Mesenchymal stem cell (in vitro differentiated cells and primary cell): ENCODE measurements at regions not wholly inside any gene's neighbourhood (a gene's known extent, or its start where the extent isn't known, plus 50 kb on each side); places are given as distances from the start of the nearest gene placed in this dataset.

Source experiments
- DNase-seq: peaks from one replicate; pipeline ENCODE4 v3.0.0-alpha.2; 2013
- H2AFZ ChIP-seq: one replicate; pipeline ENCODE4 v1.6.1; 2013; ENCODE audit warnings: low read depth, mild to moderate bottlenecking, control low read depth, inconsistent platforms, low read length, moderate library complexity
- H2AK5ac ChIP-seq: 2 replicates; pipeline ENCODE4 v1.6.1; 2013; ENCODE audit warnings: low read length, moderate library complexity, mild to moderate bottlenecking, inconsistent platforms; ENCODE audit not compliant: severe bottlenecking
- H2BK120ac ChIP-seq: one replicate; pipeline ENCODE4 v1.6.1; 2013; ENCODE audit warnings: low read depth, mild to moderate bottlenecking, inconsistent platforms, low read length, moderate library complexity
- H2BK12ac ChIP-seq, 2 experiments: one replicate each; pipeline ENCODE4 v1.6.1; 2013; ENCODE audit warnings: inconsistent platforms in 2 of 2, low read length in 2 of 2, mild to moderate bottlenecking in 2 of 2, moderate library complexity in 2 of 2, control low read depth in 1 of 2
- H2BK15ac ChIP-seq: one replicate; pipeline ENCODE4 v1.6.1; 2013; ENCODE audit warnings: mild to moderate bottlenecking, low read depth, inconsistent platforms; ENCODE audit not compliant: poor library complexity, severe bottlenecking
- H2BK5ac ChIP-seq: 2 replicates; pipeline ENCODE4 v1.6.1; 2013; ENCODE audit warnings: low read depth, mild to moderate bottlenecking, low read length, control low read depth, inconsistent platforms; ENCODE audit not compliant: poor library complexity, severe bottlenecking
- H3K14ac ChIP-seq, 2 experiments: one replicate each; pipeline ENCODE4 v1.6.1; 2013; ENCODE audit warnings: inconsistent platforms in 2 of 2, low read length in 2 of 2, control low read depth in 1 of 2, mild to moderate bottlenecking in 1 of 2, moderate library complexity in 1 of 2
- H3K18ac ChIP-seq, 2 experiments: one replicate each; pipeline ENCODE4 v1.6.1; 2013; ENCODE audit warnings: inconsistent platforms in 2 of 2, low read length in 2 of 2, control low read depth in 1 of 2, low read depth in 1 of 2, mild to moderate bottlenecking in 1 of 2
- H3K23ac ChIP-seq, 2 experiments: one replicate each; pipeline ENCODE4 v1.6.1; 2013; ENCODE audit warnings: inconsistent platforms in 2 of 2, low read length in 2 of 2, mild to moderate bottlenecking in 2 of 2, moderate library complexity in 2 of 2, control low read depth in 1 of 2
- H3K27ac ChIP-seq: 2 replicates; pipeline ENCODE4 v1.5.1; 2013; ENCODE audit warnings: mild to moderate bottlenecking, moderate library complexity, low read length, control low read depth, inconsistent platforms; ENCODE audit not compliant: poor library complexity, severe bottlenecking
- H3K27me3 ChIP-seq, 2 experiments: 2 replicates each; pipeline versions ENCODE4 v1.6.1 to v1.7.0; 2013; ENCODE audit warnings: low read length in 2 of 2, mild to moderate bottlenecking in 2 of 2, moderate library complexity in 2 of 2, control low read depth in 1 of 2, inconsistent platforms in 1 of 2; ENCODE audit not compliant: control insufficient read depth in 1 of 2, insufficient read depth in 1 of 2
- H3K36me3 ChIP-seq, 2 experiments: 2 replicates each; pipeline versions ENCODE4 v1.6.1 to v1.7.0; 2013; ENCODE audit warnings: low read length in 2 of 2, control low read depth in 1 of 2, inconsistent platforms in 1 of 2, low read depth in 1 of 2, mild to moderate bottlenecking in 1 of 2; ENCODE audit not compliant: insufficient read depth in 2 of 2, control insufficient read depth in 1 of 2
- H3K4ac ChIP-seq, 2 experiments: one replicate each; pipeline ENCODE4 v1.6.1; 2013; ENCODE audit warnings: inconsistent platforms in 2 of 2, low read length in 2 of 2, mild to moderate bottlenecking in 2 of 2, moderate library complexity in 2 of 2, control low read depth in 1 of 2, low read depth in 1 of 2
- H3K4me1 ChIP-seq: 2 replicates; pipeline ENCODE4 v1.6.1; 2013; ENCODE audit warnings: low read depth, low read length, control low read depth; ENCODE audit not compliant: control insufficient read depth, insufficient read depth
- H3K4me2 ChIP-seq: 2 replicates; pipeline ENCODE4 v1.6.1; 2013; ENCODE audit warnings: low read length, mild to moderate bottlenecking, inconsistent platforms; ENCODE audit not compliant: poor library complexity, severe bottlenecking
- H3K4me3 ChIP-seq, 2 experiments: 2 replicates each; pipeline versions ENCODE4 v1.5.1 to v1.7.0; 2013; ENCODE audit warnings: low read length in 2 of 2, mild to moderate bottlenecking in 2 of 2, control low read depth in 1 of 2, low read depth in 1 of 2; ENCODE audit not compliant: insufficient read depth in 1 of 2
- H3K79me1 ChIP-seq: replicated peaks from 2 replicates; pipeline ENCODE4 v1.6.1; 2013; ENCODE audit warnings: mild to moderate bottlenecking, control low read depth, low read length, inconsistent platforms; ENCODE audit not compliant: poor library complexity, severe bottlenecking
- H3K9ac ChIP-seq: 2 replicates; pipeline ENCODE4 v1.7.0; 2013; ENCODE audit warnings: mild to moderate bottlenecking, low read length, moderate library complexity
- H3K9me3 ChIP-seq: 2 replicates; pipeline ENCODE4 v1.7.0; 2013; ENCODE audit warnings: mild to moderate bottlenecking, low read length; ENCODE audit not compliant: control insufficient read depth
- H4K8ac ChIP-seq: one replicate; pipeline ENCODE4 v1.6.1; 2013; ENCODE audit warnings: inconsistent platforms, mild to moderate bottlenecking, low read length, moderate library complexity
- H4K91ac ChIP-seq: one replicate; pipeline ENCODE4 v1.6.1; 2013; ENCODE audit warnings: mild to moderate bottlenecking, low read length, inconsistent platforms
- WGBS: methylation state at CpG from one replicate; pipeline ENCODE4 v1.1.7; 2013; ENCODE audit warnings: mixed read lengths; 5-methylcytosine and 5-hydroxymethylcytosine counted together

DNA sequence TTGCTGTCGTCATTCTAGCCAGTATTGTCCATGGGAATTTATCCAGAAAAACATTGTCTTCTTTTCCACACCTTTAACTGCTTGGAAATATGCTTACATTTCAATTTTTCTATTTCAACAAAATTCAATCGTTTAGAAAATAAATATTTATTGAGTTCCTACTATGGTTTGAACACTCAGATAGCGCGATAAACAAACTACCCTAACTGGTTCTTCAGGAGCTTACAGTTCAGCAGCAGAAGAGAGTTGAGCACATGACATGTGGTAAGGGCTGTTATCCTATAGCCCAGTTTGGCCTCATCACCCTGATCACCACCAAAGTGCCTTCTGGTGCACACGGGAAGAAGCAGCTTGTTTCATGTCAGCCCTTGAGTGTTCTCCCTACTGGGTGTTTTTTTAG is 375.2 kb upstream of the SMIM21 start:
- no peak for DNase-seq
- Histone ChIP-seq H2BK12ac (no peak overlapping the region), H2AK5ac (no peak overlapping the region), H3K27me3 (no peaks in the 10 kb centered on the region), H3K4me3 (no peak overlapping the region), H2AFZ (no peak overlapping the region), H3K27ac (no peak overlapping the region), H3K36me3 (no peaks in the 10 kb centered on the region), H3K79me1 (no peaks in the 10 kb centered on the region), H2BK120ac (no peak overlapping the region), H3K4me1 (peaks cover 7% of the 10 kb centered on the region), H4K91ac (no peak overlapping the region), H2BK5ac (no peak overlapping the region), H4K8ac (no peak overlapping the region), H3K23ac (no peak overlapping the region), H3K4ac (no peak overlapping the region), H3K14ac (peak overlapping the region in 1 of 2 experiments; percentile 20), H2BK15ac (no peak overlapping the region), H3K4me2 (no peak overlapping the region), H3K18ac (no peak overlapping the region), H3K9me3 (peaks cover 2% of the 10 kb centered on the region), H3K9ac (no peak overlapping the region)
- WGBS, result 94% methylated on average over 5 of the region's 5 CpGs

DNA sequence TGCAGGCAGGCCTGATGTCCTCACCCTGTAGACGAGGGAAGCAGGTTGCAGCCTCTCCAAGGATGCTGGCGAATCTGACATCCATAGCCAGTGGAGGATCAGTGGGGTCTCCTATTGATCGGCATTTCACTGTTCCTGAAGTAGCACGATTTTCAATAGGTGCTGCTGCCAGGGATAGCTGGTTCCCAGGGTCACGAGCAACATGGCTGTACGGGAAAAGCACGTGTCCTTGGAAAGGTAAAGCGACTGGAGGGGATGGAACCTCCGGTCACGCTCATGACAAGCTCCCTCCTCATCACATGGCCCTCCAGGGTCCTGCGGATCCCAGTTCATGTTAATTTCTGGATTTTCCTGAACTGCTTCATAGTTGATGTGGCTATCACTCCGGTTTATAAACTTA is 373.7 kb upstream of the SMIM21 start:
- no peak overlapping the region for H4K8ac ChIP-seq
- H3K27me3 ChIP-seq, result no peaks in the 10 kb centered on the region
- no peak overlapping the region for H3K4me2 ChIP-seq
- H3K27ac ChIP-seq, result no peak overlapping the region
- no peak overlapping the region for H3K14ac ChIP-seq
- no peak overlapping the region for H2BK15ac ChIP-seq
- H3K4ac ChIP-seq, result no peak overlapping the region
- no peak overlapping the region for H3K9ac ChIP-seq
- no peak for DNase-seq
- no peak overlapping the region for H2BK120ac ChIP-seq
- H3K18ac ChIP-seq, result no peak overlapping the region
- no peak overlapping the region for H3K23ac ChIP-seq
- no peaks in the 10 kb centered on the region for H3K36me3 ChIP-seq
- H3K79me1 ChIP-seq, result no peaks in the 10 kb centered on the region
- no peak overlapping the region for H2AK5ac ChIP-seq
- H2BK12ac ChIP-seq, result peak overlapping the region in 1 of 2 experiments; percentile 31
- H3K4me3 ChIP-seq, result no peak overlapping the region
- H3K4me1 ChIP-seq, result peaks cover 7% of the 10 kb centered on the region
- no peak overlapping the region for H2BK5ac ChIP-seq
- no peak overlapping the region for H4K91ac ChIP-seq
- WGBS, result 98% methylated on average over 11 of the region's 12 CpGs
- peaks cover 7% of the 10 kb centered on the region for H3K9me3 ChIP-seq
- H2AFZ ChIP-seq, result no peak overlapping the region

DNA sequence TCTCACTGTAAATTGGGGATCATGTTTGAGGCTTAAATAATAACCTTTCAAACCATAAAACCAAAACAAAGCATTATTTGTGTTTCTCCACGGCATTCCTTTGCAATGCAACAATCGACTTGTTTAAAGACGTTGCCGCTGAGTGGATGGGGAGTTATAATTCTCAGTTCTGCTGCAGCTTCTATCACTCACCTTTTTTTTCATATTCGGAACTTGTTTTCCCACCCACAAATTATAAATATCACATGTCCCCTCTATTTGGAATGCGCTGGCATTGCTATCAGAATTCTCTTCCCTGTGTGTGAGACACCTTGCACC is 372.8 kb upstream of the SMIM21 start:
- no peak overlapping the region for H3K4me3 ChIP-seq
- H4K8ac ChIP-seq, result no peak overlapping the region
- no peaks in the 10 kb centered on the region for H3K27me3 ChIP-seq
- no peaks in the 10 kb centered on the region for H3K36me3 ChIP-seq
- H3K4me2 ChIP-seq, result no peak overlapping the region
- H4K91ac ChIP-seq, result no peak overlapping the region
- H3K27ac ChIP-seq, result peak overlapping the region; percentile 9
- no peak overlapping the region for H2AFZ ChIP-seq
- no peak overlapping the region for H3K9ac ChIP-seq
- no peaks in the 10 kb centered on the region for H3K79me1 ChIP-seq
- no peak overlapping the region for H2AK5ac ChIP-seq
- H3K14ac ChIP-seq, result no peak overlapping the region
- H2BK12ac ChIP-seq, result no peak overlapping the region
- no peak overlapping the region for H2BK5ac ChIP-seq
- H3K4me1 ChIP-seq, result peaks cover 7% of the 10 kb centered on the region
- no peak overlapping the region for H2BK120ac ChIP-seq
- H2BK15ac ChIP-seq, result no peak overlapping the region
- H3K18ac ChIP-seq, result peak overlapping the region in 1 of 2 experiments; percentile 34
- no peak overlapping the region for H3K23ac ChIP-seq
- DNase-seq, result no peak
- peaks cover 7% of the 10 kb centered on the region for H3K9me3 ChIP-seq
- H3K4ac ChIP-seq, result no peak overlapping the region
- 50% methylated on average over 6 of the region's 6 CpGs for WGBS

DNA sequence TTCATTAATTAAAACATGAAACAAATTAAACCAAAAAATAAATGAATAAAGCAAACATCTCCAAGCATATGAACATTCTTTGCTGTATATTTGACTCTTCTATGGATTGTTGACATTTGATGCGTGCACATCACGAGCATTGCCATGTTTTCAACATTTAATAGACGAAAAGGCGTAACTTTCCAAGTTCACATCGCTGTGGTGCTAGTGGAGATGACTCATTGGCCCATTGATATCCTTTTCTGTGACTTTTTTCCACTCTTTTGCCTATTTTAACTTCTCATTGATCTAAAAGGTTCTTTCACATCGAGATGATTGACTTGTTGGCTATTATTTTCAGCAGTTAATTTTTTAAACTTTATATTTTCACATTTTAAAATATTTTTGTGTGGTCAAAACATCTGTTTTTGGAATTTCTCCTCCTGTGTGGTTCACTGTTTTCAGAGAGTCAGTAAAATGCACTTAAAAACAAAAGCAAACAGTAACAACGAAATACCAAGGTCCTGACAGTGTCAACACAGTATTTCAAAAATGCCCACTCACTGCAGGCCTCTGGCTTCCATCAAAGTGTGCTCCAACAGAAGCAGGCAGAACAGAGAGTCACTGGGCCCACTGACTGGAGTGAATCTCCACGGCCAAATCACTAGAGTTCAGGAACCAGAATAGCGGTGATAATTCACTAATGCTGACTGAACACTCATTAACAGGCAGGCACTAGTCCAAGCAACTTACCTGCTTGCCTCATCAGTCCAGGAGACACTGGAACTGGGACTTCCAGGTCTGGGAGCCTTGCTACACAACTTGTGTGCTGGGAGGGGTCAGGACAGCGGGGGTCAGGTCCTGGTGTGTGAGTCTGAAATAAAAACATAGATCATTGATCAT is 372.2 kb upstream of the SMIM21 start:
- H3K9ac ChIP-seq, result no peak overlapping the region
- no peak overlapping the region for H3K4me3 ChIP-seq
- peak; percentile 79 for DNase-seq
- H3K27ac ChIP-seq, result peak overlapping the region; percentile 9
- H3K27me3 ChIP-seq, result no peaks in the 10 kb centered on the region
- no peak overlapping the region for H2BK12ac ChIP-seq
- WGBS, result 5% methylated on average over 8 of the region's 10 CpGs
- H3K4ac ChIP-seq, result no peak overlapping the region
- H3K23ac ChIP-seq, result no peak overlapping the region
- no peak overlapping the region for H2AFZ ChIP-seq
- no peak overlapping the region for H2AK5ac ChIP-seq
- no peak overlapping the region for H4K91ac ChIP-seq
- no peak overlapping the region for H3K18ac ChIP-seq
- no peaks in the 10 kb centered on the region for H3K79me1 ChIP-seq
- no peak overlapping the region for H2BK120ac ChIP-seq
- H3K4me1 ChIP-seq, result peaks cover 7% of the 10 kb centered on the region
- no peak overlapping the region for H2BK5ac ChIP-seq
- no peaks in the 10 kb centered on the region for H3K36me3 ChIP-seq
- no peak overlapping the region for H3K14ac ChIP-seq
- H3K9me3 ChIP-seq, result peaks cover 7% of the 10 kb centered on the region
- H2BK15ac ChIP-seq, result no peak overlapping the region
- H4K8ac ChIP-seq, result peak overlapping the region; percentile 29
- H3K4me2 ChIP-seq, result no peak overlapping the region
